SK-N-SH (cell line): ENCODE measurements at regions not wholly inside any gene's neighbourhood (a gene's known extent, or its start where the extent isn't known, plus 50 kb on each side); places are given as distances from the start of the nearest gene placed in this dataset.

Experiments used
- CTCF ChIA-PET: fragments of 300-600, 350-600 bp; formaldehyde crosslinking; extraction: SDS; loops from one replicate; lab custom pipeline; 2021; lab: Yijun Ruan, JAX
- POLR2A ChIA-PET: fragments of 350-600 bp; sonication (Branson Sonifier 250); formaldehyde crosslinking; extraction: SDS; loops from one replicate; lab custom pipeline; 2020; ENCODE audit warnings: antibody characterized with exemption, inconsistent platforms; lab: Yijun Ruan, JAX
- DNase-seq: peaks from one replicate; pipeline ENCODE4 v3.0.0; 2012
- H2AFZ ChIP-seq: fragments of 200-600 bp; sonication (generic); 2 replicates; pipeline ENCODE4 v1.8.1; 2016; ENCODE audit warnings: antibody characterized with exemption, mild to moderate bottlenecking, low read depth
- H3F3A ChIP-seq: fragments of 200-600 bp; sonication (generic); replicated peaks from 2 replicates; pipeline ENCODE3; 2016; ENCODE audit warnings: antibody characterized with exemption, mild to moderate bottlenecking; ENCODE audit not compliant: insufficient read depth
- H3K27ac ChIP-seq, 2 experiments: fragments of 200-500 bp in 1 of 2; fragments of 200-600 bp in 1 of 2; sonication (Bioruptor generic) in 1 of 2; sonication (generic), shearing (Covaris generic) in 1 of 2; 2 replicates each; pipeline versions ENCODE4 v1.5.1 to v1.6.1; 2014 to 2016; ENCODE audit warnings: low read depth in 2 of 2, inconsistent platforms in 1 of 2, low read length in 1 of 2, mild to moderate bottlenecking in 1 of 2, mixed read lengths in 1 of 2
- H3K27me3 ChIP-seq: fragments of 200-600 bp; sonication (generic), shearing (Covaris generic); 2 replicates; pipeline ENCODE4 v1.6.1; 2016; ENCODE audit warnings: mixed run types; ENCODE audit not compliant: insufficient read depth
- H3K36me3 ChIP-seq, 2 experiments: fragments of 200-500 bp in 1 of 2; fragments of 200-600 bp in 1 of 2; sonication (Bioruptor generic) in 1 of 2; sonication (generic) in 1 of 2; replicated peaks in 1 of 2; 2 replicates each; pipeline versions ENCODE3 to v1.5.1; 2014 to 2016; ENCODE audit warnings: low read length in 1 of 2, mild to moderate bottlenecking in 1 of 2; ENCODE audit not compliant: insufficient read depth in 2 of 2, control insufficient read depth in 1 of 2
- H3K4me1 ChIP-seq, 2 experiments: fragments of 200-500 bp in 1 of 2; fragments of 200-600 bp in 1 of 2; sonication (Bioruptor generic) in 1 of 2; sonication (generic), shearing (Covaris generic) in 1 of 2; 2 replicates each; pipeline versions ENCODE4 v1.5.1 to v1.6.1; 2014 to 2016; ENCODE audit warnings: low read depth in 1 of 2, low read length in 1 of 2, mixed run types in 1 of 2; ENCODE audit not compliant: insufficient read depth in 2 of 2, control insufficient read depth in 1 of 2
- H3K4me2 ChIP-seq: fragments of 200-600 bp; sonication (generic), shearing (Covaris generic); 2 replicates; pipeline ENCODE4 v1.6.1; 2017; ENCODE audit warnings: mixed run types
- H3K4me3 ChIP-seq, 2 experiments: fragments of 200-500 bp in 1 of 2; fragments of 200-600 bp in 1 of 2; sonication (Bioruptor generic) in 1 of 2; sonication (generic), shearing (Covaris generic) in 1 of 2; 2 replicates each; pipeline versions ENCODE4 v1.5.1 to v1.8.1; 2014 to 2016; ENCODE audit warnings: low read depth in 2 of 2, inconsistent platforms in 1 of 2, low read length in 1 of 2, mild to moderate bottlenecking in 1 of 2, mixed read lengths in 1 of 2, moderate library complexity in 1 of 2
- H3K79me2 ChIP-seq: fragments of 200-600 bp; sonication (generic); 2 replicates; pipeline ENCODE4 v1.8.1; 2017; ENCODE audit warnings: mild to moderate bottlenecking; ENCODE audit not compliant: insufficient read depth
- H3K9ac ChIP-seq: fragments of 200-600 bp; sonication (generic); 2 replicates; pipeline ENCODE4 v1.6.1; 2017; ENCODE audit warnings: mixed run types
- H3K9me2 ChIP-seq: fragments of 200-600 bp; sonication (generic); 2 replicates; pipeline ENCODE4 v1.6.1; 2017; ENCODE audit warnings: mixed run types
- H3K9me3 ChIP-seq: fragments of 200-600 bp; sonication (generic); 2 replicates; pipeline ENCODE4 v1.6.1; 2017; ENCODE audit warnings: mixed run types, mild to moderate bottlenecking, moderate library complexity
- H4K20me1 ChIP-seq: fragments of 200-600 bp; sonication (generic); 2 replicates; pipeline ENCODE4 v1.6.1; 2017; ENCODE audit warnings: mild to moderate bottlenecking, mixed run types; ENCODE audit not compliant: insufficient read depth
- ELF1 ChIP-seq: IDR thresholded peaks from 2 replicates; pipeline ENCODE4 v1.4.0; 2012
- EP300 ChIP-seq, 2 experiments: IDR thresholded peaks; 2 replicates each; pipeline versions ENCODE4 v1.4.0 to v1.6.1; 2012; ENCODE audit warnings: borderline replicate concordance in 1 of 2, low read depth in 1 of 2, low read length in 1 of 2
- FOXM1 ChIP-seq: IDR thresholded peaks from 2 replicates; pipeline ENCODE4 v1.4.0; 2012; ENCODE audit warnings: low read depth, mild to moderate bottlenecking
- IRF3 ChIP-seq: fragments of 150-350 bp; IDR thresholded peaks from 2 replicates; pipeline ENCODE4 v1.6.1; 2016; ENCODE audit warnings: mild to moderate bottlenecking, low read depth, low read length
- MXI1 ChIP-seq: IDR thresholded peaks from 2 replicates; pipeline ENCODE4 v1.6.1; 2012; ENCODE audit warnings: mild to moderate bottlenecking, low read depth, low read length, improper control_type of control experiment
- RFX5 ChIP-seq: IDR thresholded peaks from 2 replicates; pipeline ENCODE4 v1.6.1; 2012; ENCODE audit warnings: mild to moderate bottlenecking, improper control_type of control experiment, low read length
- TAF1 ChIP-seq: IDR thresholded peaks from 2 replicates; pipeline ENCODE4 v1.6.1; 2012; ENCODE audit warnings: low read depth, mild to moderate bottlenecking, low read length, moderate library complexity, borderline replicate concordance
- TCF12 ChIP-seq: IDR thresholded peaks from 2 replicates; pipeline ENCODE4 v1.4.0; 2012
- WGBS: methylation state at CpG from one replicate; pipeline ENCODE4 v1.1.6; 2017; ENCODE audit warnings: low lambda C conversion rate; 5-methylcytosine and 5-hydroxymethylcytosine counted together
- TF ChIP-seq, protein P1 (sequence below): IDR thresholded peaks from 2 replicates; pipeline ENCODE4 v1.4.0; 2012; ENCODE audit warnings: low read depth
- TF ChIP-seq, protein P2 (sequence below): fragments of 200-600 bp; sonication (generic); IDR thresholded peaks from 2 replicates; pipeline ENCODE4 v1.6.1; 2017; ENCODE audit warnings: antibody characterized with exemption, mild to moderate bottlenecking, moderate library complexity

GRCh38 chr16:51455398-51455797 lies 304.3 kb upstream of the SALL1 start:
- Histone ChIP-seq H3K9ac (no peak overlapping the region), H3K27me3 (no peaks in the 10 kb centered on the region), H2AFZ (no peak overlapping the region), H3K4me1 (no peaks in the 10 kb centered on the region; a peak in 1 of 4 replicates), H3K4me3 (no peak overlapping the region), H3K27ac (no peak overlapping the region), H3K9me2 (no peaks in the 10 kb centered on the region), H4K20me1 (no peaks in the 10 kb centered on the region), H3K36me3 (no peaks in the 10 kb centered on the region), H3F3A (no peaks in the 10 kb centered on the region), H3K79me2 (no peaks in the 10 kb centered on the region), H3K4me2 (no peak overlapping the region), H3K9me3 (no peaks in the 10 kb centered on the region)
- WGBS: 42% methylated on average over 1 of the region's 1 CpG
- DNase-seq: no peak
- no peak for TF ChIP-seq TCF12
- TF ChIP-seq, protein P1, sequence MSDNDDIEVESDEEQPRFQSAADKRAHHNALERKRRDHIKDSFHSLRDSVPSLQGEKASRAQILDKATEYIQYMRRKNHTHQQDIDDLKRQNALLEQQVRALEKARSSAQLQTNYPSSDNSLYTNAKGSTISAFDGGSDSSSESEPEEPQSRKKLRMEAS: no peak
- POLR2A ChIA-PET: no interaction called here
- CTCF ChIA-PET: no interaction called here

- H3K27me3 ChIP-seq: no peaks in the 10 kb centered on the region
- no peak overlapping the region for H3K9ac ChIP-seq
- H2AFZ ChIP-seq: no peak overlapping the region
- ChIA-PET CTCF (interaction anchor here (0.8 kb wide), 1 partner anchor 365 kb away, joined by 3 read pairs; no protein-coding TSS in a partner anchor), POLR2A (no interaction called here)
- no peak overlapping the region for H3K4me2 ChIP-seq
- no peak overlapping the region for H3K27ac ChIP-seq
- H4K20me1 ChIP-seq: no peaks in the 10 kb centered on the region
- H3K4me3 ChIP-seq: no peak overlapping the region
- 36% methylated on average over 1 of the region's 1 CpG for whole genome bisulfite sequencing
- no peaks in the 10 kb centered on the region for H3K79me2 ChIP-seq
- no peaks in the 10 kb centered on the region for H3K36me3 ChIP-seq
- no peaks in the 10 kb centered on the region; a peak in 1 of 4 replicates for H3K4me1 ChIP-seq
- no peak for DNase-seq
- H3K9me2 ChIP-seq: no peaks in the 10 kb centered on the region
- no peak for TF ChIP-seq ELF1
- TF ChIP-seq EP300 (IDR thresholded peaks at IDR 0.05; ENCODE audit: borderline replicate concordance in 1 of 2, low read depth in 1 of 2, low read length in 1 of 2): no peak
- no peak for TF ChIP-seq TAF1
- no peak for TF ChIP-seq IRF3
- TF ChIP-seq MXI1: no peak
- no peak for TF ChIP-seq RFX5
- TF ChIP-seq, protein P2, sequence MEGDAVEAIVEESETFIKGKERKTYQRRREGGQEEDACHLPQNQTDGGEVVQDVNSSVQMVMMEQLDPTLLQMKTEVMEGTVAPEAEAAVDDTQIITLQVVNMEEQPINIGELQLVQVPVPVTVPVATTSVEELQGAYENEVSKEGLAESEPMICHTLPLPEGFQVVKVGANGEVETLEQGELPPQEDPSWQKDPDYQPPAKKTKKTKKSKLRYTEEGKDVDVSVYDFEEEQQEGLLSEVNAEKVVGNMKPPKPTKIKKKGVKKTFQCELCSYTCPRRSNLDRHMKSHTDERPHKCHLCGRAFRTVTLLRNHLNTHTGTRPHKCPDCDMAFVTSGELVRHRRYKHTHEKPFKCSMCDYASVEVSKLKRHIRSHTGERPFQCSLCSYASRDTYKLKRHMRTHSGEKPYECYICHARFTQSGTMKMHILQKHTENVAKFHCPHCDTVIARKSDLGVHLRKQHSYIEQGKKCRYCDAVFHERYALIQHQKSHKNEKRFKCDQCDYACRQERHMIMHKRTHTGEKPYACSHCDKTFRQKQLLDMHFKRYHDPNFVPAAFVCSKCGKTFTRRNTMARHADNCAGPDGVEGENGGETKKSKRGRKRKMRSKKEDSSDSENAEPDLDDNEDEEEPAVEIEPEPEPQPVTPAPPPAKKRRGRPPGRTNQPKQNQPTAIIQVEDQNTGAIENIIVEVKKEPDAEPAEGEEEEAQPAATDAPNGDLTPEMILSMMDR: no peak
- TF ChIP-seq FOXM1: no peak
- no peaks in the 10 kb centered on the region for H3F3A ChIP-seq
- no peaks in the 10 kb centered on the region for H3K9me3 ChIP-seq
Observed at GRCh38 chr16:51453251-51453650, 302.2 kb upstream of the SALL1 start.
